Left lung (tissue), 4 donors: ENCODE measurements at regions not wholly inside any gene's neighbourhood (a gene's known extent, or its start where the extent isn't known, plus 50 kb on each side); places are given as distances from the start of the nearest gene placed in this dataset.
"Not testable (repeated sequence)": the region's sequence is repeated elsewhere in the genome, so short reads cannot be mapped to it uniquely, and the experiment has no call there.

Source experiments
- ATAC-seq: fragments of 200-7000 bp; cut with Tn5 transposase; one replicate; pipeline ENCODE4 v1.9.1; 2020; ENCODE audit warnings: moderate library complexity
- DNase-seq, 4 donors: peaks; one replicate each; pipeline ENCODE4 v3.0.0-alpha.2; 2013 to 2020
- H3K27ac ChIP-seq, 2 donors: fragments of 200-600 bp; sonication (generic) in 1 of 2; one replicate each; pipeline versions ENCODE4 v1.5.0 to v1.8.0; 2020 to 2021
- H3K27me3 ChIP-seq, 2 donors: fragments of 200-600 bp; sonication (generic) in 1 of 2; one replicate each; pipeline versions ENCODE4 v1.5.0 to v1.8.0; 2020 to 2021
- H3K36me3 ChIP-seq, 2 donors: fragments of 200-600 bp; sonication (generic) in 1 of 2; one replicate each; pipeline versions ENCODE4 v1.5.0 to v1.8.0; 2020 to 2021
- H3K4me1 ChIP-seq, 2 donors: fragments of 200-600 bp; one replicate each; pipeline ENCODE4 v1.8.0; 2021
- H3K4me3 ChIP-seq, 2 donors: fragments of 200-600 bp; sonication (generic) in 1 of 2; one replicate each; pipeline versions ENCODE4 v1.5.0 to v1.8.0; 2020 to 2021; ENCODE audit warnings: mild to moderate bottlenecking in 1 of 2
- H3K9me3 ChIP-seq, 2 donors: fragments of 200-600 bp; sonication (generic) in 1 of 2; one replicate each; pipeline versions ENCODE4 v1.5.0 to v1.8.0; 2020 to 2021
- intact Hi-C, 2 donors: fragments of 100-400 bp; cut with DNase I; formaldehyde crosslinking; loops; one replicate each; pipeline versions ENCODE4 v1.11.2 to v1.14.2; 2022
- TF ChIP-seq, protein P1 (sequence below), 2 donors: fragments of 200-600 bp; sonication (generic) in 1 of 2; IDR thresholded peaks; one replicate each; pipeline versions ENCODE4 v1.5.0 to v1.8.0; 2021; ENCODE audit warnings: antibody characterized with exemption in 2 of 2
- donor health status: DM: no; HTN: yes; CAD: no.
- donor health status: DM: no; HTN: no; CAD: no.

DNA sequence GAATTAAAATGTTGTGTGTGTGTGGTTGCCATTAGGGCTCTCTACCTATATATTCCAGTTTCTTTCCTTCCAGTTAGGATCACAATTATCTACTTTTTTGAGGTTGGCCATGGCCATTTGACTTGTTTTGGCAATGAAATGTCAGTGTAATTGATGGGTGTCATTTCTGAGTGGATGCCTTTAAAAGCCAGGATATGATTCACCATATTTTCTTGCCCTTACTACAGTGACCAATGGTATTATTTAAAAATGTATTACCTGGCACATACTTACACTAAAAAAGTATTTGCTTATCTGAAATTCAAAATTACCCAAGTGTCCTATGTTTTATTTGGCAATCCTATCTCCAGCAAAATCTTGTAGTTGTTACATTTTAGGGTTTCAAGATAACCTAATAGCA is 258.7 kb upstream of the ACTBL2 start:
- DNase-seq (no peak), ATAC-seq (no peak)
- Histone ChIP-seq H3K27ac (no peak overlapping the region), H3K36me3 (no peaks in the 10 kb centered on the region), H3K4me3 (no peak overlapping the region), H3K9me3 (no peaks in the 10 kb centered on the region), H3K27me3 (no peaks in the 10 kb centered on the region), H3K4me1 (no peaks in the 10 kb centered on the region)
- intact Hi-C loops, result no loop called here
- TF ChIP-seq, protein P1, sequence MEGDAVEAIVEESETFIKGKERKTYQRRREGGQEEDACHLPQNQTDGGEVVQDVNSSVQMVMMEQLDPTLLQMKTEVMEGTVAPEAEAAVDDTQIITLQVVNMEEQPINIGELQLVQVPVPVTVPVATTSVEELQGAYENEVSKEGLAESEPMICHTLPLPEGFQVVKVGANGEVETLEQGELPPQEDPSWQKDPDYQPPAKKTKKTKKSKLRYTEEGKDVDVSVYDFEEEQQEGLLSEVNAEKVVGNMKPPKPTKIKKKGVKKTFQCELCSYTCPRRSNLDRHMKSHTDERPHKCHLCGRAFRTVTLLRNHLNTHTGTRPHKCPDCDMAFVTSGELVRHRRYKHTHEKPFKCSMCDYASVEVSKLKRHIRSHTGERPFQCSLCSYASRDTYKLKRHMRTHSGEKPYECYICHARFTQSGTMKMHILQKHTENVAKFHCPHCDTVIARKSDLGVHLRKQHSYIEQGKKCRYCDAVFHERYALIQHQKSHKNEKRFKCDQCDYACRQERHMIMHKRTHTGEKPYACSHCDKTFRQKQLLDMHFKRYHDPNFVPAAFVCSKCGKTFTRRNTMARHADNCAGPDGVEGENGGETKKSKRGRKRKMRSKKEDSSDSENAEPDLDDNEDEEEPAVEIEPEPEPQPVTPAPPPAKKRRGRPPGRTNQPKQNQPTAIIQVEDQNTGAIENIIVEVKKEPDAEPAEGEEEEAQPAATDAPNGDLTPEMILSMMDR (IDR thresholded peaks at IDR 0.05), result no peak

DNA sequence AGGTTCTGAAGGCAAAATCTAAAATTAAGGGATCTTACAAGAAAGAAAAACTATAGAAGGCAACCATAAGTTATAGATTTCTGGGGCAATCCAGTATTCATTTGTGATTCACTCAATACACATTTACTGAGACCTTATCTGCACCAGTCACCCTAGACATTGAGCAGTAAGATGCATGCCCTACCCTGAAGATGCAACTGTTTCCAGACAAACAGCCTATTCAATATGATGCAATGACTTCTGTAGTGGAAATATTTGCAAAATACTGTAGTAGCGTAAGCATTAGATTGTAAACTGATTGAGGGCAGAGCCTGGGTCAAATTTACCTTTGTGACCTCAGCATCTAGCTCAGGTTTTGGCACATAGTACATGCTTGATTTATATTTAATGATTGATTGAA is 256.2 kb upstream of the ACTBL2 start:
- H3K27ac ChIP-seq, result no peak overlapping the region
- H3K9me3 ChIP-seq, result no peaks in the 10 kb centered on the region
- no peaks in the 10 kb centered on the region for H3K4me1 ChIP-seq
- no peak overlapping the region for H3K4me3 ChIP-seq
- ATAC-seq, result no peak
- intact Hi-C loops, result no loop called here
- TF ChIP-seq, protein P1 (IDR thresholded peaks at IDR 0.05), result no peak
- no peaks in the 10 kb centered on the region for H3K36me3 ChIP-seq
- H3K27me3 ChIP-seq, result no peaks in the 10 kb centered on the region
- no peak for DNase-seq

GRCh38 chr5:57738301-57738700 is 255.7 kb upstream of the ACTBL2 start:
- intact Hi-C loops, result no loop called here
- Histone ChIP-seq H3K4me3 (no peak overlapping the region), H3K27me3 (no peaks in the 10 kb centered on the region), H3K9me3 (no peaks in the 10 kb centered on the region), H3K27ac (no peak overlapping the region), H3K36me3 (no peaks in the 10 kb centered on the region), H3K4me1 (no peaks in the 10 kb centered on the region)
- DNase-seq (no peak), ATAC-seq (no peak)
- TF ChIP-seq, protein P1 (IDR thresholded peaks at IDR 0.05), result no peak

- H3K36me3 ChIP-seq, result no peaks in the 10 kb centered on the region
- H3K4me3 ChIP-seq, result no peak overlapping the region
- H3K9me3 ChIP-seq, result no peaks in the 10 kb centered on the region
- ATAC-seq (no peak), DNase-seq (peak in 2 of 4 donors; percentile 53 to 61)
- H3K4me1 ChIP-seq, result no peaks in the 10 kb centered on the region
- intact Hi-C loops, result no loop called here
- peak overlapping the region in 1 of 2 donors; percentile 30 for H3K27ac ChIP-seq
- no peaks in the 10 kb centered on the region for H3K27me3 ChIP-seq
- TF ChIP-seq, protein P1 (IDR thresholded peaks at IDR 0.05), result no peak
Measured at GRCh38 chr5:57736716-57737115, 254.1 kb upstream of the ACTBL2 start.

- peak overlapping the region; percentile 15 to 46 for H3K27ac ChIP-seq
- DNase-seq, H3K4me1 ChIP-seq, H3K9me3 ChIP-seq, H3K36me3 ChIP-seq, H3K27me3 ChIP-seq, intact Hi-C loops, H3K4me3 ChIP-seq: not testable (repeated sequence)
- ATAC-seq, result peak; percentile 64
Measured at GRCh38 chr5:57735279-57736153, 252.9 kb upstream of the ACTBL2 start.

DNA sequence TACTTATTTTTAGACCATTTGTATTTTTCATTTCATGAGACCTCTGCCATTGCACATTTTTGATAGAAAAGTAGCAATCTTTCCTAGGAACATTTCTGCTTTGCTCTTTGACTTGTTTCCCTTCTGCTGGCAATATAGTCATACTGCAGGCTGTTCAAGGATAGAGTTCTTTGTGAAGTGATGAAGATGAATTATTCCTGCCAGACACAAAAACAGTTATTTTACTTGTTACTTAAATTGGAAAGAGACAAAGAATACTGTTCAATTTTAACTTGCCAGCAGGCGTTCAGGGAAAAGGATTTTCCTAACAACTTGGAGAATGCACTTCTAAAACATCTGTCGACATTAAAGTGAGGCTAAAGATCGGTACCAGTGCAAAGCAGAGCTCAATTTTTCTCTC is 251.7 kb upstream of the ACTBL2 start:
- TF ChIP-seq, protein P1 (IDR thresholded peaks at IDR 0.05), result no peak
- intact Hi-C loops, result no loop called here
- H3K4me1 ChIP-seq, result no peaks in the 10 kb centered on the region
- ATAC-seq (no peak), DNase-seq (no peak)
- H3K27ac ChIP-seq, result no peak overlapping the region
- H3K27me3 ChIP-seq, result no peaks in the 10 kb centered on the region
- no peaks in the 10 kb centered on the region for H3K36me3 ChIP-seq
- no peak overlapping the region for H3K4me3 ChIP-seq
- H3K9me3 ChIP-seq, result no peaks in the 10 kb centered on the region
